Mucosa of rectum (tissue), 2 donors: ENCODE measurements at regions not wholly inside any gene's neighbourhood (a gene's known extent, or its start where the extent isn't known, plus 50 kb on each side); places are given as distances from the start of the nearest gene placed in this dataset.

Source experiments
- H3K27ac ChIP-seq, 2 donors: one replicate each; pipeline ENCODE4 v1.7.0; 2013; ENCODE audit warnings: inconsistent platforms in 2 of 2, low read depth in 2 of 2, low read length in 2 of 2
- H3K27me3 ChIP-seq, 2 donors: one replicate each; pipeline ENCODE4 v1.7.0; 2013; ENCODE audit warnings: low read length in 2 of 2; ENCODE audit not compliant: control insufficient read depth in 2 of 2, insufficient read depth in 2 of 2
- H3K36me3 ChIP-seq, 2 donors: one replicate each; pipeline ENCODE4 v1.7.0; 2013; ENCODE audit warnings: low read length in 2 of 2; ENCODE audit not compliant: control insufficient read depth in 2 of 2, insufficient read depth in 2 of 2
- H3K4me1 ChIP-seq, 2 donors: one replicate each; pipeline ENCODE4 v1.7.0; 2013; ENCODE audit warnings: low read length in 2 of 2, mild to moderate bottlenecking in 1 of 2; ENCODE audit not compliant: control insufficient read depth in 2 of 2, insufficient read depth in 2 of 2
- H3K4me3 ChIP-seq, 2 donors: one replicate each; pipeline ENCODE4 v1.7.0; 2013; ENCODE audit warnings: low read length in 2 of 2
- H3K9ac ChIP-seq, 2 donors: one replicate each; pipeline ENCODE4 v1.7.0; 2013; ENCODE audit warnings: low read length in 2 of 2, low read depth in 1 of 2, mild to moderate bottlenecking in 1 of 2
- H3K9me3 ChIP-seq, 2 donors: one replicate each; pipeline ENCODE4 v1.7.0; 2013; ENCODE audit warnings: low read length in 2 of 2; ENCODE audit not compliant: control insufficient read depth in 2 of 2
- donor health status: healthy.
- donor health status: Normal muscosa, but diverticular disease.

DNA sequence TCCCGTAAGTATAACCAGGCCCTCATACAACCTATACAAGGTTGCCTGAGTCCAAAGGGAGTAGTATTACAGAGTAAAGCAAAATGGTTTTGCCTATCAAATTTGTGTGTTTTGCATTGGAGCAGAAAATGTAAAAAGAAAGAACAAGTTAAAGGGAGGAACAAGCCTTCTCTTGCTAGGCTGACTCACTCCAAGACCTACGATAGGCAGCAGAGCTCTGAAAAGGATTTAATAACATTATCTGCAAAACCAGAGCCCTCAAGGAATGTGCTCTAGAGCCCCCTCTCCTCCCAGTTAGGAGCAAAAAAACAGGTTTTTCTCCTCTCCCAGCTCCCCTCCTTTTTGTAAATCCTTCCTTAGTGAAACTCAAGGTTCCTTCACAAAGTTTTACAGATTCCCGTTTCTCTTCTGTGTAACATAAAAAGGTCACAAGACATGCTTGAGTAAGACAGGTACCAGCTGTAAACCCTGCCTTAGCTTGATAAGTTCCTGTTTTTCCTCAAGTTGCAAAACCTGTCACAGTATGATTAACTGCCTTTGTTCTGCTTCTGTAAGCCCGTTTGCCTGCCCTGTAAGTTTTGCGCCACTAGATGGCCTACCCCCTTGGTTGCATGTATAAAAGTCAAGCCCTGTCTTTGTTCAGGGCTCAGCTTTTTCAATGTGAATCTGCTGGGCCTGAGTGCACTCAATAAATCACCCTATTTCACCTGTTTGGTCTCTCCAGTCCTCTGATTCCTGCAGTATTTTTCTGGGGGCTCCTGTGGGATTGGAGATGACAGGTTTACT lies 498.2 kb downstream of the KCNA4 start:
- Histone ChIP-seq H3K4me1 (no peaks in the 10 kb centered on the region), H3K27ac (no peak overlapping the region), H3K36me3 (no peaks in the 10 kb centered on the region), H3K4me3 (no peak overlapping the region), H3K9me3 (peaks cover 2 to 3% of the 10 kb centered on the region in 2 donors), H3K9ac (no peak overlapping the region), H3K27me3 (no peaks in the 10 kb centered on the region)

GRCh38 chr11:29511394-29511793 lies 505.4 kb downstream of the KCNA4 start:
- Histone ChIP-seq H3K27me3 (no peaks in the 10 kb centered on the region), H3K9ac (no peak overlapping the region), H3K9me3 (no peaks in the 10 kb centered on the region), H3K4me1 (no peaks in the 10 kb centered on the region), H3K4me3 (no peak overlapping the region), H3K36me3 (no peaks in the 10 kb centered on the region), H3K27ac (no peak overlapping the region)

- no peak overlapping the region for H3K4me3 ChIP-seq
- no peaks in the 10 kb centered on the region for H3K27me3 ChIP-seq
- H3K9ac ChIP-seq: no peak overlapping the region
- H3K27ac ChIP-seq: no peak overlapping the region
- no peaks in the 10 kb centered on the region for H3K9me3 ChIP-seq
- H3K36me3 ChIP-seq: no peaks in the 10 kb centered on the region
- no peaks in the 10 kb centered on the region for H3K4me1 ChIP-seq
These were observed 509.5 kb downstream of the KCNA4 start for GRCh38 chr11:29507376-29507775.

DNA sequence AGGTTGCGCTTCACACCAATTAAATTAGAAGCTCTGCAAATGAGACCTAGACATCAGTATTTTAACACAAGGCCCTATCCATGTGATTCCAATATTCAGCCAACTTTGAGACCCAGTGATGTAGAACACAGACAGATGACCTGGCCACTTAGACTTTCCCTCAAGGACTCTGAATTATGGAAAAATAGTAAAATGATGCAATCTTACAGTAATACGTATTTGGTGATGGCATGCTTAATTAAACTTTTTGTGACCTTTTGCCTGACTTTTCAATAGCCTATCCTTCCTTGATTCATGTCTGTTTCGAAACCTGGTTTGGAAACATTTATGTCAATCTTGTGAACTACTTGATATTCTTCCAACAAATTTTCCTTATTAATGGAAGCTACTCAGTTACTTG lies 521.2 kb downstream of the KCNA4 start:
- Histone ChIP-seq H3K36me3 (no peaks in the 10 kb centered on the region), H3K9me3 (peaks cover 0 to 1% of the 10 kb centered on the region in 2 donors), H3K27me3 (no peaks in the 10 kb centered on the region), H3K4me3 (no peak overlapping the region), H3K4me1 (no peaks in the 10 kb centered on the region), H3K9ac (no peak overlapping the region), H3K27ac (no peak overlapping the region)

- Histone ChIP-seq H3K9ac (no peak overlapping the region), H3K36me3 (no peaks in the 10 kb centered on the region), H3K27ac (no peak overlapping the region), H3K4me1 (no peaks in the 10 kb centered on the region), H3K9me3 (peaks cover 0 to 1% of the 10 kb centered on the region in 2 donors), H3K27me3 (no peaks in the 10 kb centered on the region), H3K4me3 (no peak overlapping the region)
These were observed 525.9 kb downstream of the KCNA4 start for GRCh38 chr11:29490938-29491337.

GRCh38 chr11:29486301-29486700 lies 530.5 kb downstream of the KCNA4 start:
- H3K27ac ChIP-seq: no peak overlapping the region
- H3K9ac ChIP-seq: no peak overlapping the region
- no peak overlapping the region for H3K4me3 ChIP-seq
- no peaks in the 10 kb centered on the region for H3K27me3 ChIP-seq
- H3K4me1 ChIP-seq: no peaks in the 10 kb centered on the region
- no peaks in the 10 kb centered on the region for H3K36me3 ChIP-seq
- peaks cover 0 to 2% of the 10 kb centered on the region in 2 donors for H3K9me3 ChIP-seq

DNA sequence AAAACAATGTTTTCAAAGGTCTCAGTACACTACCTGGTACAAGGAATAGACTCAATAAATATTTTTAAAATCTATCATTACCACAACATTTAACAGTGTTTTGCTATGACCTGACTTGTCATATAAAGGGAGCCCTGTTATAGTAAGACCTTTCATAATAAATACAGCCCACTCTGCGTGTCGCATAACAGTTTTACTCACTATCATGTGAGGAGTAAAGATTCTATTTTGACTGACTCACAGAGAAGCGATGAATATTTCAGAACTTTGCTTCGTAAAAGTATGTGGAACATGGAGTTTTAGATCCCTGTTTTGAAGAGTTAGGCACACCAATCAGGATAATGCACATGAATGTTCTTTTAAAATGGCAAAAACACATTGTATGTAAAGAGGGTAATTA lies 531.2 kb downstream of the KCNA4 start:
- Histone ChIP-seq H3K9me3 (peaks cover 0 to 2% of the 10 kb centered on the region in 2 donors), H3K27ac (no peak overlapping the region), H3K9ac (no peak overlapping the region), H3K27me3 (no peaks in the 10 kb centered on the region), H3K4me3 (no peak overlapping the region), H3K4me1 (no peaks in the 10 kb centered on the region), H3K36me3 (no peaks in the 10 kb centered on the region)

GRCh38 chr11:29484548-29484947 lies 532.3 kb downstream of the KCNA4 start:
- no peak overlapping the region for H3K4me3 ChIP-seq
- H3K9ac ChIP-seq: no peak overlapping the region
- no peaks in the 10 kb centered on the region for H3K4me1 ChIP-seq
- peaks cover 0 to 2% of the 10 kb centered on the region in 2 donors for H3K9me3 ChIP-seq
- H3K36me3 ChIP-seq: no peaks in the 10 kb centered on the region
- no peak overlapping the region for H3K27ac ChIP-seq
- H3K27me3 ChIP-seq: no peaks in the 10 kb centered on the region

DNA sequence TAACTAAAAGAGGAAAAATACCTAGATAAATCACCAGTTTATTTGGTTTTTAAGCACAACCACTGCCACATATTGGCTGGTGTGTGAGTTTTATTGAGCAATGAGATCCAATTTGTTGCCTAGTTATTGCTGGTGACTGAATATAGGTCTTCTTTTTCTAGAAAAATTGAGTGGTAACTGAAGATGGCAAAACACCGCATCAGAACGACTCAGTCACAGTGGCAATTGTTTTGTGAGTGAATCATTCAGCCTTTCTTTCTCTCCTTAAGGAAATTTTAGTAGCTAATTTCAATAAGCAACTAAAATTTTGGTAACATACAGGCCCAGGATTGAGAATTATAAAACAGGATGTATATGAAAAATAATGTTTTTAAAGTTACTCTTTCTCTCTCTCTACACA lies 533.0 kb downstream of the KCNA4 start:
- Histone ChIP-seq H3K9ac (no peak overlapping the region), H3K9me3 (peaks cover 0 to 2% of the 10 kb centered on the region in 2 donors), H3K27me3 (no peaks in the 10 kb centered on the region), H3K4me1 (no peaks in the 10 kb centered on the region), H3K36me3 (no peaks in the 10 kb centered on the region), H3K4me3 (no peak overlapping the region), H3K27ac (no peak overlapping the region)

DNA sequence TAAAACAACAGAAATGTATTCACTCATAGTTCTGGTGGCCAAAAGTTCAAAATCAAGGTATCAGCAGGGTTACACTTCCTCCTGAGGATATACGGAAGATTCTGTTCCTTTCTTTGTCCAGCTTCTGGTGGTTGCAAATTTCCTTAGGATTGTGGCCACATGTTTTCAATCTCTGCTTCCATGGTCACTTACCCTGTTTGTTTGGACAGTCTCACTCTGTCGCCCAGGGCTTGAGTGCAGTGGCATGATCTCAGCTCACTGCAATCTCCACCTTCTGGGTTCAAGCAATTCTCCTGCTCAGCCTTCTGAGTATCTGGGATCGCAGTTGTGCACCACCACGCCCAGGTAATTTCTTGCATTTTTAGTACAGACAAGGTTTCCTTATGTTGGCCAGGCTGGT lies 534.3 kb downstream of the KCNA4 start:
- no peaks in the 10 kb centered on the region for H3K4me1 ChIP-seq
- no peaks in the 10 kb centered on the region for H3K36me3 ChIP-seq
- peaks cover 2 to 3% of the 10 kb centered on the region in 2 donors for H3K9me3 ChIP-seq
- H3K4me3 ChIP-seq: no peak overlapping the region
- H3K27ac ChIP-seq: no peak overlapping the region
- no peak overlapping the region for H3K9ac ChIP-seq
- no peaks in the 10 kb centered on the region for H3K27me3 ChIP-seq
